ENCODE measurements at regions not wholly inside any gene's neighbourhood (a gene's known extent, or its start where the extent isn't known, plus 50 kb on each side); places are given as distances from the start of the nearest gene placed in this dataset.

DNA sequence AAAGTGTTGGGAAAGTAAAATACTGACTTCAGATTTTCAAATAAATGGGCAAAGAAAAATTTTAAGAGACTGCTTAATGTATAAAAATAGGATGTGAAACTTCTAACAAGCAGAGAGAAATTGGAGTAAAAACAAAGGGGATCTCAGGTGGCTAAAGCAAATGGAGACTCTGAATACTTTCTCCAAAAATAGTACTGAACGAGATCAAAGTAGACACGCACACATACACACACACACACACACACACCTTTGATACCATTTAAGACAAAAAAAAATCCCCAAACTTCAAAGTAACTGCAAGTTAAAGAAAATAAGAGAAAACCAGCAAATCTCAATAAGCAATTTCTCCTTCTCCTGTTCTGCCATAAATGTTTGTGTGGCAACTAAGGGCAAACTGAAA, 307.3 kb downstream of the CRPPA start:
- ChIA-PET CTCF (ENCODE audit: low intra/inter-chr PET ratio) (interaction anchor here (2.5 kb wide), 1 partner anchor 451 kb away, joined by 10 read pairs; no protein-coding TSS in a partner anchor), POLR2A (interaction anchor here (0.6 kb wide), 1 partner anchor 470 kb away, joined by 5 read pairs; no protein-coding TSS in a partner anchor)
- Histone ChIP-seq H3K4me3 (no peak overlapping the region), H3K9me3 (replicated peaks; ENCODE audit: control insufficient read depth, insufficient read depth, low read depth, low read length) (peaks cover 5% of the 10 kb centered on the region; the same call in 1 of the 2 replicates), H3K4me1 (replicated peaks in 1 of 2; ENCODE audit: control insufficient read depth in 2 of 2, insufficient read depth in 2 of 2, low read length in 2 of 2) (no peaks in the 10 kb centered on the region), H2AFZ (ENCODE audit: low read depth, low read length) (peak overlapping the region; percentile 69), H3K9me1 (ENCODE audit: control insufficient read depth, insufficient read depth, low read length) (no peaks in the 10 kb centered on the region), H3K9ac (ENCODE audit: insufficient read depth in 1 of 2, low read depth in 2 of 2, low read length in 2 of 2) (no peak overlapping the region), H3K36me3 (ENCODE audit: control insufficient read depth, insufficient read depth, low read length) (no peaks in the 10 kb centered on the region), H3K4me2 (ENCODE audit: insufficient read depth, low read length) (no peak overlapping the region), H3K27ac (ENCODE audit: extremely low read depth, low read depth, low read length) (no peak overlapping the region), H3K27me3 (ENCODE audit: control insufficient read depth in 2 of 2, insufficient read depth in 2 of 2, low read length in 2 of 2) (no peaks in the 10 kb centered on the region), H3K79me2 (ENCODE audit: control insufficient read depth, insufficient read depth, low read length) (no peaks in the 10 kb centered on the region), H4K20me1 (replicated peaks; ENCODE audit: control insufficient read depth, insufficient read depth, low read length) (no peaks in the 10 kb centered on the region)
- WGBS (ENCODE audit: insufficient coverage, low coverage, missing lambda C conversion rate): 50% methylated on average over 2 of the region's 2 CpGs
- FAIRE-seq: no peak
- no TSS peak for BruUV-seq (replicated peaks)
- in situ Hi-C loops (cut with MboI): no loop called here
- DNase-seq (ENCODE audit: extremely low read depth in 1 of 4, low spot score in 3 of 4): no peak
- intact Hi-C loops (cut with micrococcal nuclease): loop anchor here (1.0 to 10.0 kb wide), 5 partner anchors 155 to 801 kb away; no protein-coding TSS in a partner anchor
- TF ChIP-seq, protein P1, sequence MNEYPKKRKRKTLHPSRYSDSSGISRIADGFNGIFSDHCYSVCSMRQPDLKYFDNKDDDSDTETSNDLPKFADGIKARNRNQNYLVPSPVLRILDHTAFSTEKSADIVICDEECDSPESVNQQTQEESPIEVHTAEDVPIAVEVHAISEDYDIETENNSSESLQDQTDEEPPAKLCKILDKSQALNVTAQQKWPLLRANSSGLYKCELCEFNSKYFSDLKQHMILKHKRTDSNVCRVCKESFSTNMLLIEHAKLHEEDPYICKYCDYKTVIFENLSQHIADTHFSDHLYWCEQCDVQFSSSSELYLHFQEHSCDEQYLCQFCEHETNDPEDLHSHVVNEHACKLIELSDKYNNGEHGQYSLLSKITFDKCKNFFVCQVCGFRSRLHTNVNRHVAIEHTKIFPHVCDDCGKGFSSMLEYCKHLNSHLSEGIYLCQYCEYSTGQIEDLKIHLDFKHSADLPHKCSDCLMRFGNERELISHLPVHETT (CRISPR knock-in tag; conservative IDR thresholded peaks at IDR 0.05 in 1 of 2, IDR thresholded peaks at IDR 0.05 in 1 of 2): no peak
- no peak for TF ChIP-seq CBX1 (IDR thresholded peaks at IDR 0.05; ENCODE audit: low read depth)
- no peak for ATAC-seq

DNA sequence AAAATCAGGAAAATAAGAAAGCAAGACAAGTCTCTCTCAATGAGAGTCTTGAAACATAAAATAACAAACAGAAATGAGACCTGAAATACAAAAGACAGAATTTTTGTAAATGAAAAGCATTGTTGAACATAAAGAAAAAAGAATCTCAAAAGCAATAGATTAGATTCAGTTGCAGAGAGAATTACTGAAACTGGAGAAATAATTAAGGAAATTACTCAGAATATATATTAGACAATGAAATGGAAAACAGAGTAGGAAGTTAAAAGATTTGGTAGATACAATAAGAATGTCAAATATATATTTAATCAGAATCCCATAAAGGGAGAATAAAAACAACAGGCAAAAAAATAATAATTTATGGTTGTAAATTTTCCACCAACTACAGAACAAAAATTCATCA, 308.3 kb downstream of the CRPPA start:
- TF ChIP-seq U2AF2 (optimal IDR thresholded peaks at IDR 0.05; ENCODE audit: low read depth, low read length) (no peak), CBX3 (IDR thresholded peaks at IDR 0.05; ENCODE audit: borderline replicate concordance in 1 of 2, low read length in 2 of 2) (peak in 1 of 2 experiments; percentile 57; a peak in 2 of 3 replicates), MTF1 (CRISPR knock-in tag; IDR thresholded peaks at IDR 0.05; ENCODE audit: borderline replicate concordance) (no peak), NR2C1 (IDR thresholded peaks at IDR 0.05) (no peak), NR2C1 (tag; IDR thresholded peaks at IDR 0.05) (no peak), RBM25 (IDR thresholded peaks at IDR 0.05; ENCODE audit: low read depth, low read length, severe bottlenecking) (peak; percentile 25)
- TF ChIP-seq, protein P2, sequence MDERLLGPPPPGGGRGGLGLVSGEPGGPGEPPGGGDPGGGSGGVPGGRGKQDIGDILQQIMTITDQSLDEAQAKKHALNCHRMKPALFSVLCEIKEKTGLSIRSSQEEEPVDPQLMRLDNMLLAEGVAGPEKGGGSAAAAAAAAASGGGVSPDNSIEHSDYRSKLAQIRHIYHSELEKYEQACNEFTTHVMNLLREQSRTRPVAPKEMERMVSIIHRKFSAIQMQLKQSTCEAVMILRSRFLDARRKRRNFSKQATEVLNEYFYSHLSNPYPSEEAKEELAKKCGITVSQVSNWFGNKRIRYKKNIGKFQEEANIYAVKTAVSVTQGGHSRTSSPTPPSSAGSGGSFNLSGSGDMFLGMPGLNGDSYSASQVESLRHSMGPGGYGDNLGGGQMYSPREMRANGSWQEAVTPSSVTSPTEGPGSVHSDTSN (CRISPR knock-in tag; IDR thresholded peaks at IDR 0.05; ENCODE audit: low read depth): no peak
- TF ChIP-seq, protein P2 (tag; conservative IDR thresholded peaks at IDR 0.05; ENCODE audit: low read depth): no peak
- H3K4me3 ChIP-seq: no peak overlapping the region
- H2AFZ ChIP-seq (ENCODE audit: low read depth, low read length): no peak overlapping the region
- H3K4me2 ChIP-seq (ENCODE audit: insufficient read depth, low read length): no peak overlapping the region
- in situ Hi-C loops (cut with MboI): no loop called here
- DNase-seq (ENCODE audit: extremely low read depth in 1 of 4, low spot score in 3 of 4) (no peak), FAIRE-seq (no peak), ATAC-seq (no peak)
- H3K9ac ChIP-seq (ENCODE audit: insufficient read depth in 1 of 2, low read depth in 2 of 2, low read length in 2 of 2): no peak overlapping the region
- no peaks in the 10 kb centered on the region for H3K4me1 ChIP-seq (replicated peaks in 1 of 2; ENCODE audit: control insufficient read depth in 2 of 2, insufficient read depth in 2 of 2, low read length in 2 of 2)
- ChIA-PET POLR2A (no interaction called here), CTCF (ENCODE audit: low intra/inter-chr PET ratio) (no interaction called here)
- H3K27me3 ChIP-seq (ENCODE audit: control insufficient read depth in 2 of 2, insufficient read depth in 2 of 2, low read length in 2 of 2): no peaks in the 10 kb centered on the region
- intact Hi-C loops (cut with micrococcal nuclease): loop anchor here (10.0 kb wide), 2 partner anchors 582 to 802 kb away; no protein-coding TSS in a partner anchor
- no peaks in the 10 kb centered on the region for H3K79me2 ChIP-seq (ENCODE audit: control insufficient read depth, insufficient read depth, low read length)
- no peaks in the 10 kb centered on the region for H4K20me1 ChIP-seq (replicated peaks; ENCODE audit: control insufficient read depth, insufficient read depth, low read length)
- H3K9me1 ChIP-seq (ENCODE audit: control insufficient read depth, insufficient read depth, low read length): no peaks in the 10 kb centered on the region
- H3K36me3 ChIP-seq (ENCODE audit: control insufficient read depth, insufficient read depth, low read length): no peaks in the 10 kb centered on the region
- BruUV-seq (replicated peaks): no TSS peak
- peaks cover 7% of the 10 kb centered on the region; the same call in 1 of the 2 replicates for H3K9me3 ChIP-seq (replicated peaks; ENCODE audit: control insufficient read depth, insufficient read depth, low read depth, low read length)
- H3K27ac ChIP-seq (ENCODE audit: extremely low read depth, low read depth, low read length): no peak overlapping the region
